ENCODE measurements at regions not wholly inside any gene's neighbourhood (a gene's known extent, or its start where the extent isn't known, plus 50 kb on each side); places are given as distances from the start of the nearest gene placed in this dataset.
A peak's percentile ranks its signal among the peaks of the same experiment; 100 is the strongest.
"Not testable (repeated sequence)": the region's sequence is repeated elsewhere in the genome, so short reads cannot be mapped to it uniquely, and the experiment has no call there.

- Mint-ChIP-seq H3K9me3 (peaks cover 0 to 18% (median 6%) of the 10 kb centered on the region in 8 donors), H3K4me1 (no peaks in the 10 kb centered on the region), H3K27me3 (peaks cover 2 to 4% of the 10 kb centered on the region in 2 donors), H3K27ac (no peak overlapping the region), H3K4me3 (no peak overlapping the region), H3K36me3 (no peaks in the 10 kb centered on the region)
- Histone ChIP-seq H3K27me3 (ENCODE audit: insufficient read depth, low read length) (no peaks in the 10 kb centered on the region), H3K4me3 (ENCODE audit: low read length in 2 of 2) (no peak overlapping the region), H3K27ac (ENCODE audit: low read depth, low read length) (no peak overlapping the region), H3K4me1 (ENCODE audit: insufficient read depth, low read length) (no peaks in the 10 kb centered on the region), H3K9me3 (ENCODE audit: control insufficient read depth in 1 of 2, low read length in 2 of 2) (no peaks in the 10 kb centered on the region), H3K36me3 (ENCODE audit: insufficient read depth, low read length) (no peaks in the 10 kb centered on the region)
- DNase-seq = no peak
- intact Hi-C loops (cut with micrococcal nuclease) = no loop called here
- POLR2A ChIA-PET (ENCODE audit: partially characterized antibody) = no interaction called here
- CTCF ChIA-PET (ENCODE audit: partially characterized antibody) = no interaction called here
These were observed 351.3 kb downstream of the SOX9 start for GRCh38 chr17:72472106-72472505.

DNA sequence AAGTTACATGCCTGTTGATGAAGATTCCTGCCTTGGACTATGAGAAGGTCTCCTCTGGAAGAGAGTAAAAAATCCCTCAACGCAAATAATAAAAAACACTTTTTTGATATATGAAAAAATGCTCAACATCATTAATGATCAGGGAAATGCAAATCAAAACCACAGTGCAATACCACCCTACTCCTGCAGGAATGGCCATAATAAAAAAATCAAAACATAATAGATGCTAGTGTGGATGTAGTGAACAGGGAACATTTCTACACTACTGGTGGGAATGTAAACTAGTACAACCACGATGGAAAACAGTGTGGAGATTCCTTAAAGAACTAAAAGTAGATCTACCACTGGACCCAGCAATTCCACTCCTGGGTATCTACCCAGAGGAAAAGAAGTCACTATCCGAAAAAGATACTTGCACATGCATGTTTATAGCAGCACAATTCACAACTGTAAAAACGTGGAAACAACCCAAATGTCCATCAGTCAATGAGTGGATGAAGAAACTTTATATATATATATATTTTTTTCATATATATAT, 352.1 kb downstream of the SOX9 start:
- H3K27me3 Mint-ChIP-seq; H3K36me3 Mint-ChIP-seq; H3K4me1 ChIP-seq (ENCODE audit: insufficient read depth, low read length); H3K4me3 Mint-ChIP-seq; intact Hi-C loops (cut with micrococcal nuclease); CTCF ChIA-PET (ENCODE audit: partially characterized antibody); H3K27ac Mint-ChIP-seq; H3K27ac ChIP-seq (ENCODE audit: low read depth, low read length); H3K27me3 ChIP-seq (ENCODE audit: insufficient read depth, low read length); DNase-seq; H3K4me3 ChIP-seq (ENCODE audit: low read length in 2 of 2); H3K36me3 ChIP-seq (ENCODE audit: insufficient read depth, low read length); POLR2A ChIA-PET (ENCODE audit: partially characterized antibody); H3K4me1 Mint-ChIP-seq; H3K9me3 ChIP-seq (ENCODE audit: control insufficient read depth in 1 of 2, low read length in 2 of 2): not testable (repeated sequence)
- H3K9me3 Mint-ChIP-seq = peaks cover 0 to 18% (median 6%) of the 10 kb centered on the region in 8 donors

DNA sequence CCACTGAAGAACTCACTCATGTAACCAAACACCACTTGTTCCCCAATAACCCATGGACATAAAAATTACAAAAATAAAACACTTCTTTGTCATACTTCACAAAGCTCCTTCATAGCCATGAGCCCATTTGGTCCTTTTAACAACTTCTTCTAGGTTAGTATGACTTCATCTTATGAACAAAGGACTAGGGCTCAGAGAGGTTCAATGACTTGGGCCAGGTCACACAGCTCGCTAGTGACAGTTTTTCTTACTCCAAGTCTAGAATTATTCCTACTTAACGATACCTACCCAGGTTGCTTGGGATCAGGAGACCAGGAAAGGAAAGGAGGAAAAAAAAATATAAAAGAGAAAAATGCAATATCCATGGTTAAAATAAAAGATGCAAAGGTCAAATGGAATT, 353.4 kb downstream of the SOX9 start:
- Mint-ChIP-seq H3K4me1 (no peaks in the 10 kb centered on the region), H3K9me3 (peaks cover 0 to 18% (median 6%) of the 10 kb centered on the region in 8 donors), H3K27me3 (peaks cover 5 to 7% of the 10 kb centered on the region in 2 donors), H3K27ac (no peak overlapping the region), H3K4me3 (no peak overlapping the region), H3K36me3 (no peaks in the 10 kb centered on the region)
- intact Hi-C loops (cut with micrococcal nuclease) = no loop called here
- CTCF ChIA-PET (ENCODE audit: partially characterized antibody) = no interaction called here
- no peak for DNase-seq
- Histone ChIP-seq H3K27ac (ENCODE audit: low read depth, low read length) (no peak overlapping the region), H3K4me3 (ENCODE audit: low read length in 2 of 2) (no peak overlapping the region), H3K4me1 (ENCODE audit: insufficient read depth, low read length) (no peaks in the 10 kb centered on the region), H3K27me3 (ENCODE audit: insufficient read depth, low read length) (no peaks in the 10 kb centered on the region), H3K36me3 (ENCODE audit: insufficient read depth, low read length) (no peaks in the 10 kb centered on the region), H3K9me3 (ENCODE audit: control insufficient read depth in 1 of 2, low read length in 2 of 2) (no peaks in the 10 kb centered on the region)
- POLR2A ChIA-PET (ENCODE audit: partially characterized antibody) = no interaction called here

- Mint-ChIP-seq H3K36me3 (no peaks in the 10 kb centered on the region), H3K27ac (no peak overlapping the region), H3K9me3 (peaks cover 0 to 18% (median 6%) of the 10 kb centered on the region in 8 donors), H3K4me3 (no peak overlapping the region), H3K4me1 (no peaks in the 10 kb centered on the region), H3K27me3 (peaks cover 9 to 10% of the 10 kb centered on the region in 2 donors)
- no peak for DNase-seq
- Histone ChIP-seq H3K27ac (ENCODE audit: low read depth, low read length) (no peak overlapping the region), H3K4me3 (ENCODE audit: low read length in 2 of 2) (no peak overlapping the region), H3K27me3 (ENCODE audit: insufficient read depth, low read length) (no peaks in the 10 kb centered on the region), H3K9me3 (ENCODE audit: control insufficient read depth in 1 of 2, low read length in 2 of 2) (no peaks in the 10 kb centered on the region), H3K4me1 (ENCODE audit: insufficient read depth, low read length) (no peaks in the 10 kb centered on the region), H3K36me3 (ENCODE audit: insufficient read depth, low read length) (no peaks in the 10 kb centered on the region)
- CTCF ChIA-PET (ENCODE audit: partially characterized antibody) = no interaction called here
- POLR2A ChIA-PET (ENCODE audit: partially characterized antibody) = no interaction called here
- intact Hi-C loops (cut with micrococcal nuclease) = no loop called here
These were observed 354.1 kb downstream of the SOX9 start for GRCh38 chr17:72474719-72475477.

- peaks cover 0 to 19% (median 6%) of the 10 kb centered on the region in 8 donors for H3K9me3 Mint-ChIP-seq
- DNase-seq = no peak
- H3K27ac Mint-ChIP-seq = no peak overlapping the region
- H3K36me3 Mint-ChIP-seq = no peaks in the 10 kb centered on the region
- no peaks in the 10 kb centered on the region for H3K27me3 ChIP-seq (ENCODE audit: insufficient read depth, low read length)
- H3K9me3 ChIP-seq (ENCODE audit: control insufficient read depth in 1 of 2, low read length in 2 of 2) = no peaks in the 10 kb centered on the region
- H3K4me1 Mint-ChIP-seq = no peaks in the 10 kb centered on the region
- no peaks in the 10 kb centered on the region for H3K4me1 ChIP-seq (ENCODE audit: insufficient read depth, low read length)
- intact Hi-C loops (cut with micrococcal nuclease) = no loop called here
- ChIA-PET POLR2A (ENCODE audit: partially characterized antibody) (no interaction called here), CTCF (ENCODE audit: partially characterized antibody) (no interaction called here)
- H3K36me3 ChIP-seq (ENCODE audit: insufficient read depth, low read length) = no peaks in the 10 kb centered on the region
- no peak overlapping the region for H3K4me3 ChIP-seq (ENCODE audit: low read length in 2 of 2)
- no peak overlapping the region for H3K27ac ChIP-seq (ENCODE audit: low read depth, low read length)
- H3K4me3 Mint-ChIP-seq = no peak overlapping the region
- H3K27me3 Mint-ChIP-seq = peaks cover 10 to 11% of the 10 kb centered on the region in 2 donors
These were observed 355.3 kb downstream of the SOX9 start for GRCh38 chr17:72476134-72476533.

DNA sequence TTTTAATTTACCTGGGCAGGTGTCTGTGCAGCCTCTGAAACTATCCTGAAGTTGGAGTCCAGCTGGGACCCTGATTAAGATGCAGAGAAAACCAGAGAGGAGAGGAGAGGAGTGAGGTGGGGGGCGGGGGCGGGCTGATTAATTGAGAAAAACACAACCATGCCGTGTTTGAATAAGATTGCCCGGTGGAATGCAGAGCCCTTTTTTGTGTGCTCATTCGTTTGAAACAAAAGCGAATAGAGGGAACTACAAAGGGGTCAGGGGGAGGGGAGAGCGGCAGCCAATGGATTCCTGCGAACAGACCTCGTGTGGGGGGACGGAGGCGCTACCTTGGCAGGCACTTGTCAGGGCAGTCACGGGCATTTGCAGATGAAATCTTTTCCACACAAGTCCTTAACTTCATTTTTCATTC, 355.8 kb downstream of the SOX9 start:
- H3K27me3 Mint-ChIP-seq = peaks cover 10 to 11% of the 10 kb centered on the region in 2 donors
- no peak for DNase-seq
- no peak overlapping the region for H3K27ac Mint-ChIP-seq

DNA sequence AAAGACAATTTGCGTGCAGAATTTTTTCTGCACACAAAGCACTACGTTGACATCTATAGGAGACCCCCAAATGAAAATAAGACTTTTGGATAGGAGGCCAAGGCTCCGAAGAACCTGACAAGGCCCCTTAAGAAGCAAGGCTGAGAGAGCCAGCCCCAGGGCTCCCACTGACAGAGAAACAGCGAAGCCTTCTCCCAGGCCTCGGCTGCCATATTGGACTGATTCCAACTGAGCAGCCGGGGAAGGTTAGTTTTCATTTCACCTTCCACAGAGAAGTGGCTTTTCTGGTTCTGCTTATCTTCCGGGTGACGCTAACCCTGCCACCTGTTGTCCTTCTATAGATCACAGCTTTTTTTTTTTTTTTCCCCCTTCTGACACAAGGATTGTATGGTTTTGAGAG, 356.7 kb downstream of the SOX9 start:
- CTCF ChIA-PET (ENCODE audit: partially characterized antibody) = no interaction called here
- peaks cover 10 to 12% of the 10 kb centered on the region in 2 donors for H3K27me3 Mint-ChIP-seq
- peaks cover 0 to 29% (median 6%) of the 10 kb centered on the region in 8 donors for H3K9me3 Mint-ChIP-seq
- intact Hi-C loops (cut with micrococcal nuclease) = no loop called here
- no peaks in the 10 kb centered on the region for H3K9me3 ChIP-seq (ENCODE audit: control insufficient read depth in 1 of 2, low read length in 2 of 2)
- no peaks in the 10 kb centered on the region for H3K4me1 ChIP-seq (ENCODE audit: insufficient read depth, low read length)
- no peaks in the 10 kb centered on the region for H3K27me3 ChIP-seq (ENCODE audit: insufficient read depth, low read length)
- no peak overlapping the region for H3K4me3 ChIP-seq (ENCODE audit: low read length in 2 of 2)
- H3K36me3 ChIP-seq (ENCODE audit: insufficient read depth, low read length) = no peaks in the 10 kb centered on the region
- no peak overlapping the region for H3K27ac Mint-ChIP-seq
- H3K36me3 Mint-ChIP-seq = no peaks in the 10 kb centered on the region
- POLR2A ChIA-PET (ENCODE audit: partially characterized antibody) = no interaction called here
- no peaks in the 10 kb centered on the region for H3K4me1 Mint-ChIP-seq
- H3K4me3 Mint-ChIP-seq = peak overlapping the region in 1 of 8 donors; percentile 10
- DNase-seq = no peak
- no peak overlapping the region for H3K27ac ChIP-seq (ENCODE audit: low read depth, low read length)

More for the DNA sequence above, 355.8 kb downstream of the SOX9 start:
- intact Hi-C loops (cut with micrococcal nuclease) = no loop called here
- no peak overlapping the region for H3K4me3 ChIP-seq (ENCODE audit: low read length in 2 of 2)
- no peak overlapping the region for H3K27ac ChIP-seq (ENCODE audit: low read depth, low read length)
- Mint-ChIP-seq H3K36me3 (no peaks in the 10 kb centered on the region), H3K4me3 (no peak overlapping the region), H3K9me3 (peaks cover 0 to 23% (median 6%) of the 10 kb centered on the region in 8 donors), H3K4me1 (no peaks in the 10 kb centered on the region)
- POLR2A ChIA-PET (ENCODE audit: partially characterized antibody) = no interaction called here
- H3K27me3 ChIP-seq (ENCODE audit: insufficient read depth, low read length) = no peaks in the 10 kb centered on the region
- no peaks in the 10 kb centered on the region for H3K4me1 ChIP-seq (ENCODE audit: insufficient read depth, low read length)
- H3K36me3 ChIP-seq (ENCODE audit: insufficient read depth, low read length) = no peaks in the 10 kb centered on the region
- no peaks in the 10 kb centered on the region for H3K9me3 ChIP-seq (ENCODE audit: control insufficient read depth in 1 of 2, low read length in 2 of 2)
- CTCF ChIA-PET (ENCODE audit: partially characterized antibody) = no interaction called here

All from CD4-positive, alpha-beta memory T cell (primary cell).